Spleen (tissue), 7 donors: ENCODE measurements at regions not wholly inside any gene's neighbourhood (a gene's known extent, or its start where the extent isn't known, plus 50 kb on each side); places are given as distances from the start of the nearest gene placed in this dataset.

Experiments
- POLR2AphosphoS5 ChIP-seq, 3 donors: sonication (generic); formaldehyde crosslinking; IDR thresholded peaks; one replicate each; pipeline ENCODE4 v1.5.1; 2017; ENCODE audit warnings: antibody characterized with exemption in 3 of 3
- TF ChIP-seq, protein P1 (sequence below), 11 experiments: fragments of 200-600 bp in 7 of 11; fragments of 450-650 bp in 4 of 11; sonication (generic) in 4 of 11; IDR thresholded peaks in 8 of 11; conservative IDR thresholded peaks in 3 of 11; 1 replicate in 7 of 11; 2 replicates in 4 of 11; pipeline versions ENCODE4 v1.4.0 to v1.8.0; 2016 to 2021; ENCODE audit warnings: antibody characterized with exemption in 11 of 11, inconsistent platforms in 4 of 11, mild to moderate bottlenecking in 1 of 11
- donor health status: DM: no; HTN: no; CAD: no; lungs with moderate emphysema.
- donor health status: DM: no; HTN: no; CAD: no.
- donor health status: DM: no; HTN: no; CAD: no.

GRCh38 chr5:30832519-30832918, 361.0 kb upstream of the CDH6 start:
- TF ChIP-seq, protein P1, sequence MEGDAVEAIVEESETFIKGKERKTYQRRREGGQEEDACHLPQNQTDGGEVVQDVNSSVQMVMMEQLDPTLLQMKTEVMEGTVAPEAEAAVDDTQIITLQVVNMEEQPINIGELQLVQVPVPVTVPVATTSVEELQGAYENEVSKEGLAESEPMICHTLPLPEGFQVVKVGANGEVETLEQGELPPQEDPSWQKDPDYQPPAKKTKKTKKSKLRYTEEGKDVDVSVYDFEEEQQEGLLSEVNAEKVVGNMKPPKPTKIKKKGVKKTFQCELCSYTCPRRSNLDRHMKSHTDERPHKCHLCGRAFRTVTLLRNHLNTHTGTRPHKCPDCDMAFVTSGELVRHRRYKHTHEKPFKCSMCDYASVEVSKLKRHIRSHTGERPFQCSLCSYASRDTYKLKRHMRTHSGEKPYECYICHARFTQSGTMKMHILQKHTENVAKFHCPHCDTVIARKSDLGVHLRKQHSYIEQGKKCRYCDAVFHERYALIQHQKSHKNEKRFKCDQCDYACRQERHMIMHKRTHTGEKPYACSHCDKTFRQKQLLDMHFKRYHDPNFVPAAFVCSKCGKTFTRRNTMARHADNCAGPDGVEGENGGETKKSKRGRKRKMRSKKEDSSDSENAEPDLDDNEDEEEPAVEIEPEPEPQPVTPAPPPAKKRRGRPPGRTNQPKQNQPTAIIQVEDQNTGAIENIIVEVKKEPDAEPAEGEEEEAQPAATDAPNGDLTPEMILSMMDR (IDR thresholded peaks at IDR 0.05 in 8 of 11, conservative IDR thresholded peaks at IDR 0.05 in 3 of 11) = no peak
- TF ChIP-seq POLR2AphosphoS5 (IDR thresholded peaks at IDR 0.05) = no peak
